ENCODE measurements at regions not wholly inside any gene's neighbourhood (a gene's known extent, or its start where the extent isn't known, plus 50 kb on each side); places are given as distances from the start of the nearest gene placed in this dataset.

GRCh38 chr13:73273276-73273675 lies 214.5 kb downstream of the KLF5 start:
- no peak for DNase-seq

GRCh38 chr13:73272831-73273230 lies 214.0 kb downstream of the KLF5 start:
- no peak for DNase-seq

DNA sequence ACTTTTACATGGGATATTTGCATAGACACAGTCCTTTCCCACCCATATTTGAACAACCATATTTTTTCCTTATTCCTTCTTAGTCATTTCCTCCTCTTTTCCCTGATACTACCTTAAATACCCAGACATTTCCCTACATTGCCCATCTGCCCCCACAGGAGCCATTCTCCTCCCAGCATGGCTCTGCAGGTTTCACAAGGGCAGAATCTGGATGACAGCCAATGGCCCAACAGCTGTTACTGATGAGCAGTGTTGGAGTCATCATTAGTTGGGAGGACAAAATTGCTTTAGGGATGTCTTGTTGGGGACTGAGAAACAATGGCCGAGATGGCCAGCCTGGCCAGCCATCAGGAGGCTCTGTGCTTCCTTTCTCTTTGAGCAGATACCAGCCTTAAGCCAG lies 209.5 kb downstream of the KLF5 start:
- no peak for DNase-seq

DNA sequence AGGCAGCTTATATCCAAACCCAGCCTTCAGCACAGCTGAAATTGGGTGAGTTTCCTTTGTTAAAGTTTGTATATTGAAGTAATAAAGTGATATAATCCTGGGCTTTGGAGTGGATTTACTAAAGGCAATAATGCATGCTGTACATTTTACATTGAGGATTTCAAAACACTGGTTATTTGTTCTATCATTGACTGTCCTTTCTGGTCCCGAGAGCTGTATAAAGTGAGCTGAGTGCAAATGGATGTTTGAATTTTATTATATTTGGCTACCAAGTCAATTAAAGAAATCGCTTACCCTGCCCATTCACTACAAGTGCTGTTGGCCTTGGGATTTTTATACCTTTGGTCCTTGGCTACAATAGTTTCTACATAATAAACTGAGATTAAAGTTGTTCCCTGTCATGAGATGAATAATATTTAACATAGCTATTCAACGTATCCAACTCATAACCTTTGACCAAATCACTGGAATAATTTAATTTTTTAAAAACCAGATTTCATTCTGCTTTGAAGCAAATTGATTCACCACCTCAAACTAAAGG lies 207.9 kb downstream of the KLF5 start:
- no peak for DNase-seq

DNA sequence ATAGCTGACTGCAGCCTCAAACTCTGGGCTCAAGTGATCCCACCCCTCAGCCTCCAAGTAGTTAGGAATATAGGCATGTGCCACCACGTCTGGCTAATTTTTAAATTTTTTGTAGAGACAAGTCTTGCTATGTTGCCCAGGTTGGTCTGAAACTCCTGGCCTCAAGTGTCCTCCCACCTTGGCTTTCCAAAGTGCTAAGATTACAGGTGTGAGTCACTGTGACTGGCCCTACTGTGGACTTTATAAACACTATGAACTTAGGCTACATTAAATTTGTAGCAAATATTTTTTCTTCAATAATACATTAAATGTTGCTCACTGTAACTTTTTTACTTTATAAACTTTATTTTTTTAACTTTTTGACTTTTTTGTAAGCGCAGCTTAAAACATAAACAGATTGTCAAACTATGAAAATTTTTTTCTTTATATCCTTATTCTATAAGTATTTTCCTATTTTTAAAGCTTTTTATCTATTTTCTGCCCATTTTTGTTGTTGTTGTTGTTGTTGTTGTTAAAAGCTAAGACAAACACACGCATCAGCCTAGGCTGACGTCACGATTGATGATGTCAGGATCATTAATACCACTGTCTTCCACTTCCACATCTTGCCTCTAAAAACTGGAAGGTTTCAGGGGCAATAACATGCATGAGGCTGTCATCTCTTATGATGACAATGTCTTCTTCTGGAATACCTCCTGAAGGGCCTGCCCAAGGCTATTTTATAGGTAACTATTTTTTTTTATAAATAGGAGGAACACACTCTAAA lies 204.2 kb downstream of the KLF5 start:
- DNase-seq: no peak

- DNase-seq: no peak
Observed at GRCh38 chr13:73261739-73262216, 203.0 kb downstream of the KLF5 start.

GRCh38 chr13:73259061-73260017 lies 200.5 kb downstream of the KLF5 start:
- DNase-seq: no peak

DNA sequence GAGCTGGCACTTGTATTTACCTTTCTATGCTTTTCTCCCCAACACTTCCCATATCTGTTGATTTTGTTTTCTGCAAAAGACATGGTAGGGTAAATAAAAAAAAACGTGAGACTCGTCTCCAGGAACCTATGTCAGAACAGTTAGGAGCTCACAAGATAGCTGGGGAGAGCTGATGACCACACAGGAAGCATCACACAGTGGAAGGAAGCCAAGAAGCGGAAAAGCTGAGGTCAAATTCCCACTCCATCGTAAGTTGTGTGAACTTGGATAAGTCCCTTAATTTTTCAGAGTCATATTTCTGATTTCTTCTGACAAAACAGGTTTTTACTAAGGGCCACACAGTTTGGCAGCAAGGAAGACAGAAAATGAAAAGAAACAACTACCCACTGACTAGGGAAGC lies 199.6 kb downstream of the KLF5 start:
- DNase-seq: no peak

DNA sequence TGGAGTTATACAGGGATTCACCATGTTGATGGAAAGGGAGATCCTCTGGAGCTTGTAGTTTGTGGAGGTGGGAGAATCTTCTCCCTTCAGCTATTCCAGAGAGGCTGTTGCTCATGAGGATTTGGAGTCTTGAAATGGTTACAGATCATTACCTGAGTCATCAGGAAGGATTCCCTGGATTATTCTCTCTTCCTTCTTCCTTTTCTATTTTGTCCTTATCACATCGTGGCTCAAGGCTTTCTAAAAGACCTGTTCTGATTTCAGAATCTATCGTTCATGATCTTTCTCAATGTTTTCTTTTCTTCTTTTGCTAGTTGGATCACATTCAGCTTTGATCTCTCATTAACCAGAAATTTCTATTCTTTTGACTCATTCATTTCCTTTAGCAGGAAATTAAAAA lies 196.0 kb downstream of the KLF5 start:
- DNase-seq: no peak

DNA sequence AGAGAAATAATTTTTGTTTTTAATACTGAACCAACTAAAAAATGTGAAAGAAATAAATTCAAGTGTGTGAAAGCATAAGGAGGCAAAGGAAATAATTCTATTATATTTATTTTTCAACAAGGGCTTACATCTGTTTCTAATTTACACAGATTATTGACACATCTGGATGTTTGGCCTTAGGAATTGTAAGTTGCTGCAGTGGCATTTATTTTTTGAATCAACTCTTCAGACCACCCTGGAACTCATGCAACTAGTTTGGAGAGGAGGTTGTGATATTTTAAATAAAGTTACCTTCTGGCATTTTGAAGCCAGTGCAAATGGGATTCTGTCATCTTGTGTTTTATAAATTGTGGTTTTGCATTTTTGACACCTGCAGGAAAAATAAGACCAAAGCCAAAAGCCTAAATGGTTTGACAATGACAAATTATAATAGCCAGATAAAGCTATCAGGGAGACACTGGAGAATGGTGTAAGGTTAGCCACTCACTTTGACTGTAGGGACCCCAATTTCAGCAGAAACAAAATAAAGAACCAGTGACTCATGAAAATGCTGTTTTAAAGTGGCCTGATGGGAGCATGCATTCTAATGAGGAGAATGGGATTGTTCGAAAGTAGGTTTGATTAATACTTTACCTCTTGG lies 192.9 kb downstream of the KLF5 start:
- no peak for DNase-seq

DNA sequence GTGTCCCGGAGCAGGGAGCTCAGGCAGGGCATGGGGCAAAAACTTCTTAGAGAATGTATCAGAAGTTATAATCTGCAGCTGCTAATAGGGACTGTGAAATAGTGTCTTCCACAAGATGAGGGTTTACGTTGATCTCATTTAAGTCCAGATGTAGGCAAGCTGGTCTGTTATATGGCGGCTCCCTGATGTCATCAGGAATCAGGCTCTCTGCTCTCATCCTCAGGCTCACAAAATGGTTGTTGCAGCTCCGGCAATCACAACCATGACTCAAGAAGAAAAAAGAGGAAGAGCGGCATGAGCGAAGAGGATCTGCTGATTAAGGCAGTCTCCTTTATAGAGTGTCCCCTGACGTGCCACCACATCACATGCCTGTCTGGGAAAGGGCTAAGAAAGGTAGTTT lies 191.3 kb downstream of the KLF5 start:
- DNase-seq: no peak

DNA sequence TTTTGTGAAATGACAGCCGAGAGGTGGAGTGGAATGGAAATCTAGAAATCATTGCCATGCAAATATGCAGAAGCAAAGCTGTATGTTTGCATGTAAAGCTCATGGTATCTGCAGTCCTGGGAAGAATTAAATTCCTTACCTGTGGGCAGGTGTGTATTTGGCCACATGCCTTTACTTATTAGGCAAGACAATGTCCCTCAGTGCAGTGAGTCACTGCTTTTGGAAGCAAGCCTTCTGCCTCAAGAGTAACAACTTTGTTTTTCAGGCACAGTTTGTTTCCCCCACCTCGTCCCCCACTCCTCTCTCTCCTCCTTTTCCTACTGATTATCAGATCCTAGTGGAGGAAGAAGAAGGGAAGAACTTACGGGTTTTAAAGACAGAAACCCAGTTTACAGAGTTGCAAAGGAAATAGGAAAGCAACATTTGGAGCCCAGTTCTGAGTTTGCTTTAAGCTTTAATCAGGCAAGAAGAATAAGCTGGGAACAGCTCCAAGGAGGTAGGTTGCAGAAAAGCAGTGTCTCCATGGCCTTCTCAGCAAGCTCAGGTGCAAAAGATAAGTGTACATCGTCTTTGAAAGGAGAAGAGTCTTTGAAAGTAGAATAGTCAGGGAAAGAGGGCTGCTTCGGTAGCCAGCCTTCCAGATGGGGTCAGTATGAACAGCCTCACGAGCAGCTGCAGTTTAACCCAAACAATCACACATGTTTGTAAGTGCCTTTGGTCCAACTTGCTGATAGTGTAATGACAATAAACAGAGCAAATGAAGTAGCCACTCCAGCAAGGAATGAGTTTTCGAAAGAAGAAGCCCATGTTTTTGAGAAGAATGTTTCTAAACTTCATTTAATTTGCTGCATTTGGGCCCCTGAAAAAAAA lies 190.1 kb downstream of the KLF5 start:
- DNase-seq: peak; percentile 24

DNA sequence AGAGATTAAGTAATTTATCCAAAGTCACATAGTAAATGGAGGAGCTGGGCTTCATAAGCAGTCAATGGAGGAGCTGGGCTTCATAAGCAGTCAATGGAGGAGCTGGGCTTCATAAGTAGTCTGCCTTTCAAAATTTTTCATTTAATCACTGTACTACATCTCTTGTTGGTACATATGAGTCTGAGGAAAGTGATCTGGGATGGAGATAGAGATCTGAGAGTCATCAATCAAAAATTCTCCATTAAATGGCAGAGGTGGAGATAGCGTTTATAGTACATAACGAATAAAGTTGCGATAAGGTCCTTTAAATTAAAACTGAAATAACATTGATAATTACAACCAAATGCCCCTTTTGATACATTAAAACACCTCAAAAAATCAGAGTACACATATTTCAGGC lies 189.3 kb downstream of the KLF5 start:
- no peak for DNase-seq

- no peak for DNase-seq
Observed at GRCh38 chr13:73245246-73245645, 186.4 kb downstream of the KLF5 start.

- no peak for DNase-seq
Observed at GRCh38 chr13:73244467-73244866, 185.7 kb downstream of the KLF5 start.

DNA sequence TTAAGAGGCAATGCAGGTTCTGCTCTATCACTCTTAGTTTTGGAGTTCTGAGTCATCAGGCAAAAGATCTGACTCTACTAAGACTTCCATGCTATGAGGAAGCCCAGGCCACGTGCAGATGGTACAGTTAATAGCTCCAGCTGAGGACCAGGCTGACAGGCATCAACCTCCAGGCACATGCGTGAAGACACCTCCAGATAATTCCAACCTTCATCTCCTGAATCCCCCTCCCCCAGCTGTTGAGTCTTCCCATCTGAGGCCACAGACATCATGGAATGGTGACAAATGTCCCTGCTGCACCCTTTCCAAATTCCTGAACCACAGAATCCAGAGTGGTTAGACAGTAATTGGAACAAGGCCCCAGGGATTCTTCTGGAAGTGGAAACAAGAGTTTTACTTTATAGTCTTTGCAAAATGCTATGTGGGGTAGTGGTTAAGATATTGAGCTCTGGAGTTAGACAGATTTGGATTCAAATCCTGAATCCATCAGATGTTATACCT lies 183.8 kb downstream of the KLF5 start:
- DNase-seq: no peak

DNA sequence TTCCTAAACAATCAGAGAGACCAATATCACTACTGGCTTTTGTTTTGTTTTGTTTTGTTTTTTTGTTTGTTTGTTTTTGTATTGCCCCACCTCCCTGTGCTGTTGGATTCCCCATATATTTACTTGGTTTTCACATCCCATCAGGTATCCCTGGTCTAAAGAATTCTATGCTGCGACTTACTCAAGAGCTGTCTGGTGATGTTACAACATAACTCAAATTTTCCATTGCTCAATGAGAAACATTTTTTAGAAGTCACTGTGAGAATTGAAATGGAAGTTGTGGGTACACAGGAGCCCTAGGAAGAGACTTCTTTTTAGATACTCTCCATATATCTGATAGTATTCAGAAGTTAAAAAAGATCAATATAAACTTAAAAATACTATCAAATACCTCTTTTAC lies 181.4 kb downstream of the KLF5 start:
- DNase-seq: no peak

DNA sequence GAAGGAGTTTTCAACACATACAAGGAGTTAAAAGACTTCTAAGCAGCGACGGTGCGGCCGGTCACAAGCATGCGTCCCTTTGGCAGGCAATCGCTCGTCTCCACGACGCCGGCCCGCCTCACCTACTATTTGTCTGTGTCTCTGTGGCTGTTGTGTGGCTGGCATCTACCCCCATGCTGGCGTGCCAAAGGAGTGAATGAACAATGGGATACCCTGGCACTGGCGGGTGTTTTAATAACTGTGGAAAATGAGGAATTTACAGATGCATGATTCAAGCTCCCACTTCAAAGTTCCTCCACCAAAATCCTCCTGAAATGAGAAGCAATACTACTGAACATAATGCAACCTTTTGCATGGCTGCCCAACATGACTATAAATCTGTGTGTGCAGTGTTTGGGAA lies 176.6 kb downstream of the KLF5 start:
- no peak for DNase-seq

- no peak for DNase-seq
Observed at GRCh38 chr13:73231471-73231870, 172.7 kb downstream of the KLF5 start.

GRCh38 chr13:73230716-73231115 lies 171.9 kb downstream of the KLF5 start:
- no peak for DNase-seq

GRCh38 chr13:73228546-73228945 lies 169.7 kb downstream of the KLF5 start:
- DNase-seq: no peak

DNA sequence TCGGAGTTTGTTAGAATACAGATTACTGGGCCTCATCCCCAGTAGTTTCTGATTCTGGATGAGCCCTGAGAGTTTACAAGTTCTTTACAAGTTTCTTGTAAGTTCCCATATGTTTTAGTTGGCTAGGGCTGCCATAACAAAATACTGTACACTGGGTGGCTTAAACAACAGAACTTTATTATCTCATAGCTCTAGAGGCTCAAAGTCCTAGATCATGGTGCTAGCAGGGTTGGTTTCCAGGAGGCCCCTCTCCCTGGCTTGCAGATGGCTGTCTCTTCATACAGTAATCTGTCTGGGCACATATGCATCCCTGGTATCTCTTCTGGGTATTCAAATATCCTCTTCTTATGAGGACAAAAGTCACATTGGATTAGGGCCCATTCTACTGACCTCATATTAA lies 167.2 kb downstream of the KLF5 start:
- DNase-seq: no peak

Measured in NCI-H1048 (cell line).